SK-N-SH (cell line): ENCODE measurements at regions not wholly inside any gene's neighbourhood (a gene's known extent, or its start where the extent isn't known, plus 50 kb on each side); places are given as distances from the start of the nearest gene placed in this dataset.

ENCODE experiments used
- CTCF ChIA-PET: fragments of 300-600, 350-600 bp; formaldehyde crosslinking; extraction: SDS; loops from one replicate; lab custom pipeline; 2021; lab: Yijun Ruan, JAX
- POLR2A ChIA-PET: fragments of 350-600 bp; sonication (Branson Sonifier 250); formaldehyde crosslinking; extraction: SDS; loops from one replicate; lab custom pipeline; 2020; ENCODE audit warnings: antibody characterized with exemption, inconsistent platforms; lab: Yijun Ruan, JAX
- DNase-seq: peaks from one replicate; pipeline ENCODE4 v3.0.0; 2012
- H2AFZ ChIP-seq: fragments of 200-600 bp; sonication (generic); 2 replicates; pipeline ENCODE4 v1.8.1; 2016; ENCODE audit warnings: antibody characterized with exemption, mild to moderate bottlenecking, low read depth
- H3F3A ChIP-seq: fragments of 200-600 bp; sonication (generic); replicated peaks from 2 replicates; pipeline ENCODE3; 2016; ENCODE audit warnings: antibody characterized with exemption, mild to moderate bottlenecking; ENCODE audit not compliant: insufficient read depth
- H3K27ac ChIP-seq, 2 experiments: fragments of 200-500 bp in 1 of 2; fragments of 200-600 bp in 1 of 2; sonication (Bioruptor generic) in 1 of 2; sonication (generic), shearing (Covaris generic) in 1 of 2; 2 replicates each; pipeline versions ENCODE4 v1.5.1 to v1.6.1; 2014 to 2016; ENCODE audit warnings: low read depth in 2 of 2, inconsistent platforms in 1 of 2, low read length in 1 of 2, mild to moderate bottlenecking in 1 of 2, mixed read lengths in 1 of 2
- H3K27me3 ChIP-seq: fragments of 200-600 bp; sonication (generic), shearing (Covaris generic); 2 replicates; pipeline ENCODE4 v1.6.1; 2016; ENCODE audit warnings: mixed run types; ENCODE audit not compliant: insufficient read depth
- H3K36me3 ChIP-seq, 2 experiments: fragments of 200-500 bp in 1 of 2; fragments of 200-600 bp in 1 of 2; sonication (Bioruptor generic) in 1 of 2; sonication (generic) in 1 of 2; replicated peaks in 1 of 2; 2 replicates each; pipeline versions ENCODE3 to v1.5.1; 2014 to 2016; ENCODE audit warnings: low read length in 1 of 2, mild to moderate bottlenecking in 1 of 2; ENCODE audit not compliant: insufficient read depth in 2 of 2, control insufficient read depth in 1 of 2
- H3K4me1 ChIP-seq, 2 experiments: fragments of 200-500 bp in 1 of 2; fragments of 200-600 bp in 1 of 2; sonication (Bioruptor generic) in 1 of 2; sonication (generic), shearing (Covaris generic) in 1 of 2; 2 replicates each; pipeline versions ENCODE4 v1.5.1 to v1.6.1; 2014 to 2016; ENCODE audit warnings: low read depth in 1 of 2, low read length in 1 of 2, mixed run types in 1 of 2; ENCODE audit not compliant: insufficient read depth in 2 of 2, control insufficient read depth in 1 of 2
- H3K4me2 ChIP-seq: fragments of 200-600 bp; sonication (generic), shearing (Covaris generic); 2 replicates; pipeline ENCODE4 v1.6.1; 2017; ENCODE audit warnings: mixed run types
- H3K4me3 ChIP-seq, 2 experiments: fragments of 200-500 bp in 1 of 2; fragments of 200-600 bp in 1 of 2; sonication (Bioruptor generic) in 1 of 2; sonication (generic), shearing (Covaris generic) in 1 of 2; 2 replicates each; pipeline versions ENCODE4 v1.5.1 to v1.8.1; 2014 to 2016; ENCODE audit warnings: low read depth in 2 of 2, inconsistent platforms in 1 of 2, low read length in 1 of 2, mild to moderate bottlenecking in 1 of 2, mixed read lengths in 1 of 2, moderate library complexity in 1 of 2
- H3K79me2 ChIP-seq: fragments of 200-600 bp; sonication (generic); 2 replicates; pipeline ENCODE4 v1.8.1; 2017; ENCODE audit warnings: mild to moderate bottlenecking; ENCODE audit not compliant: insufficient read depth
- H3K9ac ChIP-seq: fragments of 200-600 bp; sonication (generic); 2 replicates; pipeline ENCODE4 v1.6.1; 2017; ENCODE audit warnings: mixed run types
- H3K9me2 ChIP-seq: fragments of 200-600 bp; sonication (generic); 2 replicates; pipeline ENCODE4 v1.6.1; 2017; ENCODE audit warnings: mixed run types
- H3K9me3 ChIP-seq: fragments of 200-600 bp; sonication (generic); 2 replicates; pipeline ENCODE4 v1.6.1; 2017; ENCODE audit warnings: mixed run types, mild to moderate bottlenecking, moderate library complexity
- H4K20me1 ChIP-seq: fragments of 200-600 bp; sonication (generic); 2 replicates; pipeline ENCODE4 v1.6.1; 2017; ENCODE audit warnings: mild to moderate bottlenecking, mixed run types; ENCODE audit not compliant: insufficient read depth
- CHD2 ChIP-seq: fragments of 150-350 bp; IDR thresholded peaks from 2 replicates; pipeline ENCODE4 v1.6.1; 2018; ENCODE audit warnings: low read length; ENCODE audit not compliant: partially characterized antibody
- ELF1 ChIP-seq: IDR thresholded peaks from 2 replicates; pipeline ENCODE4 v1.4.0; 2012
- EP300 ChIP-seq, 2 experiments: IDR thresholded peaks; 2 replicates each; pipeline versions ENCODE4 v1.4.0 to v1.6.1; 2012; ENCODE audit warnings: borderline replicate concordance in 1 of 2, low read depth in 1 of 2, low read length in 1 of 2
- EZH2phosphoT487 ChIP-seq: fragments of 200-600 bp; sonication (generic); IDR thresholded peaks from 2 replicates; pipeline ENCODE4 v1.6.1; 2017; ENCODE audit warnings: low read depth, mixed run types, mild to moderate bottlenecking, antibody characterized with exemption, moderate library complexity, borderline replicate concordance
- MEF2A ChIP-seq: IDR thresholded peaks from 2 replicates; pipeline ENCODE4 v1.4.0; 2012; ENCODE audit warnings: low read depth, borderline replicate concordance
- MXI1 ChIP-seq: IDR thresholded peaks from 2 replicates; pipeline ENCODE4 v1.6.1; 2012; ENCODE audit warnings: mild to moderate bottlenecking, low read depth, low read length, improper control_type of control experiment
- POLR2AphosphoS5 ChIP-seq: IDR thresholded peaks from 2 replicates; pipeline ENCODE4 v1.6.1; 2012; ENCODE audit warnings: low read depth, low read length
- RCOR1 ChIP-seq: fragments of 150-350 bp; IDR thresholded peaks from 2 replicates; pipeline ENCODE4 v1.6.1; 2017; ENCODE audit warnings: antibody characterized with exemption, low read length
- RXRA ChIP-seq: IDR thresholded peaks from 2 replicates; pipeline ENCODE4 v1.4.0; 2012; ENCODE audit warnings: low read depth, mild to moderate bottlenecking, borderline replicate concordance
- SIN3A ChIP-seq: IDR thresholded peaks from 2 replicates; pipeline ENCODE4 v1.6.1; 2012; ENCODE audit warnings: low read depth, mild to moderate bottlenecking, low read length, moderate library complexity, borderline replicate concordance
- SMC3 ChIP-seq: IDR thresholded peaks from 2 replicates; pipeline ENCODE4 v1.6.1; 2012; ENCODE audit warnings: low read depth, low read length, improper control_type of control experiment
- TAF1 ChIP-seq: IDR thresholded peaks from 2 replicates; pipeline ENCODE4 v1.6.1; 2012; ENCODE audit warnings: low read depth, mild to moderate bottlenecking, low read length, moderate library complexity, borderline replicate concordance
- YY1 ChIP-seq: IDR thresholded peaks from 2 replicates; pipeline ENCODE4 v1.4.0; 2012; ENCODE audit warnings: low read depth, mild to moderate bottlenecking
- WGBS: methylation state at CpG from one replicate; pipeline ENCODE4 v1.1.6; 2017; ENCODE audit warnings: low lambda C conversion rate; 5-methylcytosine and 5-hydroxymethylcytosine counted together
- TF ChIP-seq, protein P1 (sequence below): fragments of 200-600 bp; sonication (generic); IDR thresholded peaks from 2 replicates; pipeline ENCODE4 v1.6.1; 2017; ENCODE audit warnings: antibody characterized with exemption, mild to moderate bottlenecking, moderate library complexity
- TF ChIP-seq, protein P2 (sequence below): IDR thresholded peaks from 2 replicates; pipeline ENCODE4 v1.4.0; 2012; ENCODE audit warnings: low read depth, borderline replicate concordance
- TF ChIP-seq, protein P3 (sequence below): IDR thresholded peaks from 2 replicates; pipeline ENCODE4 v1.4.0; 2012; ENCODE audit warnings: low read depth
- TF ChIP-seq, protein P4 (sequence below): fragments of 150-350 bp; IDR thresholded peaks from 2 replicates; pipeline ENCODE4 v1.6.1; 2017; ENCODE audit warnings: antibody characterized with exemption, low read length, low read depth, borderline replicate concordance
- TF ChIP-seq, protein P5 (sequence below): IDR thresholded peaks from 2 replicates; pipeline ENCODE4; 2012

DNA sequence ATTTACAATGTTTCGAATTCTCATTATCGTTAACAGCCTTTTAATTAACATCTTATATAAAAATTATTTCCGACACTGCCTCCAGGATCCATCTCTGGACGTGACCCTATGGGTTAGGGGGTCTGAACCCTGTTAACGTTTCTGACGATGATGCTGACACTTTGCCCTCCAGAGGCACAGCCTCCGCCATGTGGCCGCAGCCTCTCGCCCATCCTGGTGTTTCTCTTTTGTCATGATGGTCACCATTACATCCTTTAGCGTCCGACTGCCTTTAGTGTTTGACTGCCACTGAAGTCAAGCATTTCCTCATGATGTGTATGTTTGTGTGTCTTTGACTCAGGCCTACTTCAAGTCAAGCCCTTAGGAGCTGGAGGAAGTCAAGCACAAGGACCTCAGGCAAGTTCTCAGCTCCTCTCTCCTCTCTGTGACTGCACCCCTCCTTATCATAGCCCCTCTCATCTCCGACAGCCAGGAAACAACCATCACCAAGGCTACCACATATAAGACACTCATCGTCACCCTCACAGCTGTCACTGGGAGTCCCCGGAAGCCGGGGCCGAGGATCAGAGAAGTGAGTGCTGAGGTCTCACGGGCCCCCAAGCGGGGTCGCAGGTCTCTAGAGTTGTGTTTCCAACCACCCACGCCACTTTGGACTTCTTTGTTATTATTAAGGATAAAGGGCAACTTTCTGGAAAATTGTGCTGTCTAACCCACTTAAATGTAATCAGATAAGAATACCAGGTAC, 96.1 kb upstream of the PPP2R2D start (continued):
- TF ChIP-seq, protein P1, sequence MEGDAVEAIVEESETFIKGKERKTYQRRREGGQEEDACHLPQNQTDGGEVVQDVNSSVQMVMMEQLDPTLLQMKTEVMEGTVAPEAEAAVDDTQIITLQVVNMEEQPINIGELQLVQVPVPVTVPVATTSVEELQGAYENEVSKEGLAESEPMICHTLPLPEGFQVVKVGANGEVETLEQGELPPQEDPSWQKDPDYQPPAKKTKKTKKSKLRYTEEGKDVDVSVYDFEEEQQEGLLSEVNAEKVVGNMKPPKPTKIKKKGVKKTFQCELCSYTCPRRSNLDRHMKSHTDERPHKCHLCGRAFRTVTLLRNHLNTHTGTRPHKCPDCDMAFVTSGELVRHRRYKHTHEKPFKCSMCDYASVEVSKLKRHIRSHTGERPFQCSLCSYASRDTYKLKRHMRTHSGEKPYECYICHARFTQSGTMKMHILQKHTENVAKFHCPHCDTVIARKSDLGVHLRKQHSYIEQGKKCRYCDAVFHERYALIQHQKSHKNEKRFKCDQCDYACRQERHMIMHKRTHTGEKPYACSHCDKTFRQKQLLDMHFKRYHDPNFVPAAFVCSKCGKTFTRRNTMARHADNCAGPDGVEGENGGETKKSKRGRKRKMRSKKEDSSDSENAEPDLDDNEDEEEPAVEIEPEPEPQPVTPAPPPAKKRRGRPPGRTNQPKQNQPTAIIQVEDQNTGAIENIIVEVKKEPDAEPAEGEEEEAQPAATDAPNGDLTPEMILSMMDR = no peak
- TF ChIP-seq EZH2phosphoT487 = no peak
- TF ChIP-seq, all 33 proteins: peak for 0

DNA sequence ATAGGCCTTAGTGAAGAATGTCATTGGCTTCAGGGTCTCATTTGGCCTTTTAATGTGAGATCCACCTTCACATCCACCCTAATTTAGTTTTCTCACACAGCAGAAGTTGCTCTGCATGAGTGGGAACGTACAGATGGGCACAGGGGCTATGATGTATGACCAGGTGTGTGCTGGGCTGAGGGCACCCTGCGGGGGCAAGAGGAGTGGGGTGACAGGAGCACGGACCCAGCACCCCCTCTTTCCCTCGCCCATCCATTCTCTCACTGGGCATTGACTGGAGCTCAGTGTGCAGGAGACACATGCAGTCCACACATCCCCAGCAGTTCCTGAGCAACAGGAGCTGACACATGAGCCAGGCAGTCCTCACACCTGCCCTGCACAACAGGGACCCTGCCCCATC, 95.1 kb upstream of the PPP2R2D start:
- Histone ChIP-seq H2AFZ (no peak overlapping the region), H4K20me1 (no peaks in the 10 kb centered on the region), H3K9me3 (no peaks in the 10 kb centered on the region), H3K4me2 (no peak overlapping the region), H3K36me3 (no peaks in the 10 kb centered on the region), H3K9me2 (no peaks in the 10 kb centered on the region), H3K27me3 (no peaks in the 10 kb centered on the region), H3F3A (no peaks in the 10 kb centered on the region), H3K9ac (no peak overlapping the region), H3K4me1 (no peaks in the 10 kb centered on the region), H3K4me3 (no peak overlapping the region), H3K79me2 (no peaks in the 10 kb centered on the region), H3K27ac (no peak overlapping the region)
- DNase-seq = no peak
- ChIA-PET POLR2A (no interaction called here), CTCF (interaction anchor here (0.6 to 2.0 kb wide), 3 partner anchors 14 to 352 kb away, joined by 3 to 6 read pairs (median 3); no protein-coding TSS in a partner anchor)
- no peak for TF ChIP-seq MXI1
- TF ChIP-seq, protein P2, sequence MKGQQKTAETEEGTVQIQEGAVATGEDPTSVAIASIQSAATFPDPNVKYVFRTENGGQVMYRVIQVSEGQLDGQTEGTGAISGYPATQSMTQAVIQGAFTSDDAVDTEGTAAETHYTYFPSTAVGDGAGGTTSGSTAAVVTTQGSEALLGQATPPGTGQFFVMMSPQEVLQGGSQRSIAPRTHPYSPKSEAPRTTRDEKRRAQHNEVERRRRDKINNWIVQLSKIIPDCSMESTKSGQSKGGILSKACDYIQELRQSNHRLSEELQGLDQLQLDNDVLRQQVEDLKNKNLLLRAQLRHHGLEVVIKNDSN = no peak
- TF ChIP-seq SIN3A = no peak
- no peak for TF ChIP-seq ELF1
- 9% methylated on average over 4 of the region's 4 CpGs for WGBS

DNA sequence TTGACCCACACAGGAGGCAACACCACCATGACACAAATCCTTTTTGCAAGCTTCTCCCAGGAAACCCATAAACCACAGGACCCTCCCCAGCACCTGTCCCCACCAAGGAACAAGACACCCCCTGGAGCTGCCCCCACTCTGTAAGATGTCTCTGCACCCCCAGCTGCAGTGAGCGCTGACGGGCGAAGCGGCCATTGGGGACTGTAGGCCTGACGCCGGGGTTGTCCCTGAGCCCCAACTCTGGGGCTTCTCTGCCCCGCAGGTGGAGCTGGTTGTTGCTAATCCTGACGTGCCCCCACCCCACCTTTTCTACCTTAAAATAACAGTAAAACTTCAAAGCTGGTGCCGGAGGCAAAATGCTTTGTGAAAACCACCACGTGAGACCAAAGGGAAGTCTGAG, 94.7 kb upstream of the PPP2R2D start:
- H3K4me2 ChIP-seq = no peak overlapping the region
- no peak for DNase-seq
- POLR2A ChIA-PET = no interaction called here
- no peaks in the 10 kb centered on the region for H3K9me2 ChIP-seq
- H3K27ac ChIP-seq = no peak overlapping the region
- no peaks in the 10 kb centered on the region for H3F3A ChIP-seq
- H3K4me3 ChIP-seq = no peak overlapping the region
- H2AFZ ChIP-seq = no peak overlapping the region
- no peaks in the 10 kb centered on the region for H3K4me1 ChIP-seq
- CTCF ChIA-PET = interaction anchor here (0.6 to 2.0 kb wide), 4 partner anchors 15 to 352 kb away, joined by 3 to 6 read pairs (median 4); no protein-coding TSS in a partner anchor
- no peaks in the 10 kb centered on the region for H3K36me3 ChIP-seq
- no peak overlapping the region for H3K9ac ChIP-seq
- H3K9me3 ChIP-seq = no peaks in the 10 kb centered on the region
- H4K20me1 ChIP-seq = no peaks in the 10 kb centered on the region
- no peaks in the 10 kb centered on the region for H3K79me2 ChIP-seq
- 69% methylated on average over 10 of the region's 10 CpGs for WGBS
- no peaks in the 10 kb centered on the region for H3K27me3 ChIP-seq
- no peak for TF ChIP-seq CHD2
- no peak for TF ChIP-seq RCOR1
- TF ChIP-seq SMC3 = no peak
- no peak for TF ChIP-seq RXRA
- TF ChIP-seq EP300 (IDR thresholded peaks at IDR 0.05; ENCODE audit: borderline replicate concordance in 1 of 2, low read depth in 1 of 2, low read length in 1 of 2) = no peak
- no peak for TF ChIP-seq TAF1
- TF ChIP-seq, protein P3, sequence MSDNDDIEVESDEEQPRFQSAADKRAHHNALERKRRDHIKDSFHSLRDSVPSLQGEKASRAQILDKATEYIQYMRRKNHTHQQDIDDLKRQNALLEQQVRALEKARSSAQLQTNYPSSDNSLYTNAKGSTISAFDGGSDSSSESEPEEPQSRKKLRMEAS = no peak
- no peak for TF ChIP-seq POLR2AphosphoS5
- TF ChIP-seq, protein P4, sequence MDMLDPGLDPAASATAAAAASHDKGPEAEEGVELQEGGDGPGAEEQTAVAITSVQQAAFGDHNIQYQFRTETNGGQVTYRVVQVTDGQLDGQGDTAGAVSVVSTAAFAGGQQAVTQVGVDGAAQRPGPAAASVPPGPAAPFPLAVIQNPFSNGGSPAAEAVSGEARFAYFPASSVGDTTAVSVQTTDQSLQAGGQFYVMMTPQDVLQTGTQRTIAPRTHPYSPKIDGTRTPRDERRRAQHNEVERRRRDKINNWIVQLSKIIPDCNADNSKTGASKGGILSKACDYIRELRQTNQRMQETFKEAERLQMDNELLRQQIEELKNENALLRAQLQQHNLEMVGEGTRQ = no peak
- no peak for TF ChIP-seq MEF2A
- no peak for TF ChIP-seq YY1
- TF ChIP-seq, protein P5, sequence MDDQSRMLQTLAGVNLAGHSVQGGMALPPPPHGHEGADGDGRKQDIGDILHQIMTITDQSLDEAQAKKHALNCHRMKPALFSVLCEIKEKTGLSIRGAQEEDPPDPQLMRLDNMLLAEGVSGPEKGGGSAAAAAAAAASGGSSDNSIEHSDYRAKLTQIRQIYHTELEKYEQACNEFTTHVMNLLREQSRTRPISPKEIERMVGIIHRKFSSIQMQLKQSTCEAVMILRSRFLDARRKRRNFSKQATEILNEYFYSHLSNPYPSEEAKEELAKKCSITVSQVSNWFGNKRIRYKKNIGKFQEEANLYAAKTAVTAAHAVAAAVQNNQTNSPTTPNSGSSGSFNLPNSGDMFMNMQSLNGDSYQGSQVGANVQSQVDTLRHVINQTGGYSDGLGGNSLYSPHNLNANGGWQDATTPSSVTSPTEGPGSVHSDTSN = no peak
- TF ChIP-seq, protein P1 = no peak
